Transverse colon (tissue), 4 donors: ENCODE measurements at regions not wholly inside any gene's neighbourhood (a gene's known extent, or its start where the extent isn't known, plus 50 kb on each side); places are given as distances from the start of the nearest gene placed in this dataset.
A peak's percentile ranks its signal among the peaks of the same experiment; 100 is the strongest.

Experiments used
- DNase-seq: peaks from one replicate; pipeline ENCODE4 v3.0.0-alpha.2; 2019
- H3K27ac ChIP-seq, 4 donors: fragments of 200-600 bp; sonication (generic); 2 replicates each; pipeline ENCODE4 v1.5.1; 2016 to 2018; ENCODE audit warnings: inconsistent platforms in 4 of 4
- H3K27me3 ChIP-seq: fragments of 200-600 bp; sonication (generic); 2 replicates; pipeline ENCODE4 v1.5.1; 2017; ENCODE audit warnings: inconsistent platforms
- H3K36me3 ChIP-seq, 4 donors: fragments of 200-600 bp; sonication (generic); 2 replicates each; pipeline ENCODE4 v1.5.1; 2017 to 2019; ENCODE audit warnings: inconsistent platforms in 4 of 4
- H3K4me1 ChIP-seq, 4 donors: fragments of 200-600 bp; sonication (generic); 2 replicates each; pipeline ENCODE4 v1.5.1; 2017 to 2020; ENCODE audit warnings: inconsistent platforms in 4 of 4
- H3K4me3 ChIP-seq, 4 donors: fragments of 200-600 bp; sonication (generic); 1 replicate in 1 of 4; 2 replicates in 3 of 4; pipeline versions ENCODE4 v1.5.1 to v1.6.1; 2017 to 2019; ENCODE audit warnings: inconsistent platforms in 4 of 4
- H3K9me3 ChIP-seq, 2 donors: fragments of 200-600 bp; sonication (generic); 2 replicates each; pipeline ENCODE4 v1.5.1; 2017 to 2019; ENCODE audit warnings: inconsistent platforms in 2 of 2
- CTCF ChIP-seq, 5 experiments: fragments of 200-600 bp in 3 of 5; fragments of 450-650 bp in 2 of 5; sonication (generic) in 3 of 5; IDR thresholded peaks; 1 replicate in 2 of 5; 2 replicates in 3 of 5; pipeline ENCODE4 v1.5.1; 2016 to 2017; ENCODE audit warnings: antibody characterized with exemption in 5 of 5, inconsistent platforms in 3 of 5, mild to moderate bottlenecking in 2 of 5, moderate library complexity in 1 of 5
- EP300 ChIP-seq: sonication (generic); formaldehyde crosslinking; IDR thresholded peaks from one replicate; pipeline ENCODE4 v1.6.1; 2017; ENCODE audit warnings: antibody characterized with exemption, low read depth
- POLR2A ChIP-seq: fragments of 450-650 bp; IDR thresholded peaks from one replicate; pipeline ENCODE4 v1.6.1; 2016; ENCODE audit warnings: antibody characterized with exemption, mild to moderate bottlenecking, moderate library complexity
- POLR2AphosphoS5 ChIP-seq, 3 donors: sonication (generic); formaldehyde crosslinking; IDR thresholded peaks; one replicate each; pipeline ENCODE4 v1.6.1; 2016; ENCODE audit warnings: antibody characterized with exemption in 3 of 3
- WGBS, 2 donors: methylation state at CpG; one replicate each; pipeline ENCODE4 v1.1.5; 2018; ENCODE audit warnings: low coverage in 1 of 2; 5-methylcytosine and 5-hydroxymethylcytosine counted together
- in situ Hi-C, 4 donors: fragments of 200-750 bp; cut with MboI; loops; one replicate each; pipeline versions ENCODE4 v1.15.0 to v1.15.1; 2017; ENCODE audit warnings: low sequenced_read_pairs in 3 of 4, low pct_ligation_motif_present in 1 of 4, low pct_unique_long_range_greater_than_20kb in 1 of 4
- intact Hi-C: fragments of 100-400 bp; cut with DNase I; formaldehyde crosslinking; loops from one replicate; pipeline ENCODE4 v1.15.1; 2023; ENCODE audit warnings: low total_unique reads

- Histone ChIP-seq H3K9me3 (no peaks in the 10 kb centered on the region), H3K27me3 (no peaks in the 10 kb centered on the region), H3K4me3 (no peak overlapping the region), H3K27ac (peak overlapping the region in 1 of 4 donors; percentile 51), H3K4me1 (peaks cover 0 to 5% (median 0%) of the 10 kb centered on the region in 4 donors), H3K36me3 (no peaks in the 10 kb centered on the region)
- intact Hi-C loops, result no loop called here
- 68 to 88% methylated on average over 1 to 6 of the region's 6 CpGs for WGBS, 2 donors
- TF ChIP-seq EP300, result no peak
- in situ Hi-C loops, result no loop called here
- no peak for DNase-seq
Observed at GRCh38 chr17:55567240-55568214, 56.3 kb upstream of the SMIM36 start.

DNA sequence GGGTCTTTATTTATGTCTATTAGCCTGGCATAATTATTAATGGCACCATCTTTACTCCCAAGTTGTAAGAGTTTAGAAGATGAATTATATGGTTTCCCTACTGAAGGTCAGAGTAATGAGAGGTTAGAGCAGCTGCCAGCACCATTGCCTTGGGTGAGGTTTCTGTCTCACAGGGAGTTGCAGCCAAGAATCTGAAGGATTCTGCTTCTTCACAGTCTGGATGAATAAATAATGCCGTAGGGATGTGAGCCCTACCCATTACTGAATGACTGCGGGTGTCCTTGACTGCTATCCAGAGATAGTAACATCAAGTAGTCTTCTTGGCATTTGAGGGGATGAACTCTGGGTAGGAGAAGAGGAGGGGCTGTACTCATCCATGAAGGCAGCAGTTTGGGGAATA is 52.8 kb upstream of the SMIM36 start:
- no peaks in the 10 kb centered on the region for H3K36me3 ChIP-seq
- DNase-seq, result no peak
- peaks cover 0 to 5% (median 0%) of the 10 kb centered on the region in 4 donors for H3K4me1 ChIP-seq
- no peak for TF ChIP-seq CTCF (IDR thresholded peaks at IDR 0.05)
- TF ChIP-seq POLR2AphosphoS5 (IDR thresholded peaks at IDR 0.05), result no peak
- TF ChIP-seq POLR2A, result no peak
- TF ChIP-seq EP300, result no peak
- WGBS, 2 donors, result 56% methylated on average over 2 of the region's 2 CpGs; no CpG with 5 or more reads in 1 of the 2 donors
- H3K27ac ChIP-seq, result no peak overlapping the region
- in situ Hi-C loops (no loop called here), intact Hi-C loops (no loop called here)
- H3K4me3 ChIP-seq, result no peak overlapping the region
- no peaks in the 10 kb centered on the region for H3K9me3 ChIP-seq
- H3K27me3 ChIP-seq, result no peaks in the 10 kb centered on the region

- Histone ChIP-seq H3K27ac (no peak overlapping the region), H3K4me1 (peaks cover 0 to 5% (median 0%) of the 10 kb centered on the region in 4 donors), H3K9me3 (no peaks in the 10 kb centered on the region), H3K27me3 (no peaks in the 10 kb centered on the region), H3K36me3 (no peaks in the 10 kb centered on the region), H3K4me3 (no peak overlapping the region)
- WGBS, 2 donors, result 73 to 80% methylated on average over 1 of the region's 1 CpG
- in situ Hi-C loops, result no loop called here
- TF ChIP-seq CTCF (IDR thresholded peaks at IDR 0.05), result no peak
- no peak for TF ChIP-seq POLR2A
- TF ChIP-seq EP300, result no peak
- TF ChIP-seq POLR2AphosphoS5 (IDR thresholded peaks at IDR 0.05), result no peak
- intact Hi-C loops, result no loop called here
- DNase-seq, result no peak
Observed at GRCh38 chr17:55563363-55563762, 52.1 kb upstream of the SMIM36 start.

GRCh38 chr17:55561973-55562495 is 50.8 kb upstream of the SMIM36 start:
- TF ChIP-seq POLR2AphosphoS5 (IDR thresholded peaks at IDR 0.05) (no peak), POLR2A (no peak), EP300 (no peak), CTCF (IDR thresholded peaks at IDR 0.05) (no peak)
- Histone ChIP-seq H3K27ac (no peak overlapping the region), H3K4me3 (no peak overlapping the region), H3K27me3 (no peaks in the 10 kb centered on the region), H3K9me3 (no peaks in the 10 kb centered on the region), H3K4me1 (no peaks in the 10 kb centered on the region), H3K36me3 (no peaks in the 10 kb centered on the region)
- no peak for DNase-seq
- intact Hi-C loops (no loop called here), in situ Hi-C loops (no loop called here)
- WGBS, 2 donors, result 70 to 71% methylated on average over 4 of the region's 4 CpGs
